Heart right ventricle (tissue), 16 donors: ENCODE measurements at regions not wholly inside any gene's neighbourhood (a gene's known extent, or its start where the extent isn't known, plus 50 kb on each side); places are given as distances from the start of the nearest gene placed in this dataset.

Source experiments
- ATAC-seq, 8 donors: fragments of 200-7000 bp; cut with Tn5 transposase; one replicate each; pipeline ENCODE4 v1.9.1; 2020; ENCODE audit warnings: mild to moderate bottlenecking in 8 of 8, moderate library complexity in 8 of 8, moderate number of reproducible peaks in 1 of 8
- DNase-seq, 2 donors: peaks; one replicate each; pipeline ENCODE4 v3.0.0-alpha.2; 2020
- H3K27ac ChIP-seq, 10 donors: fragments of 200-600 bp; sonication (generic) in 2 of 10; one replicate each; pipeline versions ENCODE4 v1.5.0 to v1.8.0; 2020 to 2022; ENCODE audit warnings: mild to moderate bottlenecking in 3 of 10
- H3K27me3 ChIP-seq, 7 donors: fragments of 200-600 bp; one replicate each; pipeline ENCODE4 v1.8.0; 2021 to 2022; ENCODE audit warnings: mild to moderate bottlenecking in 2 of 7
- H3K36me3 ChIP-seq, 9 donors: fragments of 200-600 bp; sonication (generic) in 1 of 9; one replicate each; pipeline versions ENCODE4 v1.5.0 to v1.8.0; 2020 to 2022; ENCODE audit warnings: mild to moderate bottlenecking in 2 of 9
- H3K4me1 ChIP-seq, 9 donors: fragments of 200-600 bp; sonication (generic) in 1 of 9; one replicate each; pipeline versions ENCODE4 v1.5.0 to v1.8.0; 2020 to 2022; ENCODE audit warnings: mild to moderate bottlenecking in 4 of 9
- H3K4me3 ChIP-seq, 10 donors: fragments of 200-600 bp; sonication (generic) in 2 of 10; one replicate each; pipeline versions ENCODE4 v1.5.0 to v1.8.0; 2020 to 2022; ENCODE audit warnings: mild to moderate bottlenecking in 7 of 10, moderate library complexity in 2 of 10
- H3K9me3 ChIP-seq, 11 donors: fragments of 200-600 bp in 10 of 11; sonication (generic) in 2 of 11; one replicate each; pipeline versions ENCODE4 v1.5.0 to v1.8.0; 2013 to 2022; ENCODE audit warnings: mild to moderate bottlenecking in 2 of 11, control low read depth in 1 of 11, moderate library complexity in 1 of 11
- CTCF ChIP-seq, 9 donors: fragments of 200-600 bp; sonication (generic) in 2 of 9; IDR thresholded peaks; one replicate each; pipeline versions ENCODE4 v1.5.0 to v1.8.0; 2021 to 2022; ENCODE audit warnings: antibody characterized with exemption in 9 of 9, mild to moderate bottlenecking in 5 of 9, moderate library complexity in 1 of 9
- WGBS, 2 donors: extraction: QIAGEN DNeasy Blood & Tissue Kit; methylation state at CpG; one replicate each; pipeline ENCODE4 v1.1.7; 2013; ENCODE audit warnings: inconsistent platforms in 1 of 2; 5-methylcytosine and 5-hydroxymethylcytosine counted together
- intact Hi-C, 10 donors: fragments of 100-400 bp; cut with DNase I; formaldehyde crosslinking; loops; one replicate each; pipeline versions ENCODE4 v1.11.1 to v1.14.2; 2022
- donor health status: Arrhythmogenic right ventricular cardiomyopathy.
- donor health status: ischemic (EF 13 %, LVEDD 7.1; RV severe dilation, severe dysfunction).
- donor health status: healthy with polysubstance abuse.
- donor health status: DM: no; HTN: yes; CAD: no.
- donor health status: DM: no; HTN: no; CAD: no.
- donor health status: ischemic (EF 25% LVEDD 6.9; RV normal size, moderate dysfunction).
- donor health status: ischemic (EF 25% LVEDD 5.7; RV mildly dilated, moderate dysfunction).
- donor health status: healthy.
- donor health status: DM: yes; HTN: yes; CAD: no.
- donor health status: Ischemic cardiomyopathy.
- donor health status: ischemic (EF 35%, LVEDD 5.7; RV mildly dilated, moderate dysfunction).
- donor health status: nonischemic (EF 11% LVEDD 7.7; RV severe dilation, severe dysfunction).
- donor health status: DM: yes; HTN: yes; CAD: no.
- donor health status: PGD.
- donor health status: ischemic (EF 29% LVEDD 5.4; RV normal size, mild dysfunction).
- donor health status: nonischemic (EF 23%, LVEDD 6.1; RV moderate dilation, normal function).

GRCh38 chr14:98725191-98725590 is 546.8 kb downstream of the BCL11B start:
- DNase-seq (no peak), ATAC-seq (no peak)
- Histone ChIP-seq H3K4me1 (no peaks in the 10 kb centered on the region), H3K27me3 (peaks cover 0 to 51% (median 23%) of the 10 kb centered on the region in 7 donors), H3K36me3 (no peaks in the 10 kb centered on the region), H3K27ac (no peak overlapping the region), H3K9me3 (no peaks in the 10 kb centered on the region), H3K4me3 (no peak overlapping the region)
- WGBS, 2 donors, result 77 to 79% methylated on average over 7 of the region's 7 CpGs
- no peak for TF ChIP-seq CTCF (IDR thresholded peaks at IDR 0.05)
- intact Hi-C loops, result no loop called here

- no peaks in the 10 kb centered on the region for H3K9me3 ChIP-seq
- ATAC-seq (no peak), DNase-seq (no peak)
- no peak overlapping the region for H3K4me3 ChIP-seq
- intact Hi-C loops, result no loop called here
- TF ChIP-seq CTCF (IDR thresholded peaks at IDR 0.05), result no peak
- 67 to 68% methylated on average over 9 of the region's 9 CpGs for WGBS, 2 donors
- no peaks in the 10 kb centered on the region for H3K36me3 ChIP-seq
- no peaks in the 10 kb centered on the region for H3K4me1 ChIP-seq
- no peak overlapping the region for H3K27ac ChIP-seq
- peaks cover 0 to 51% (median 23%) of the 10 kb centered on the region in 7 donors for H3K27me3 ChIP-seq
Measured at GRCh38 chr14:98725676-98726075, 546.3 kb downstream of the BCL11B start.

- no peaks in the 10 kb centered on the region for H3K36me3 ChIP-seq
- WGBS, 2 donors, result 79 to 86% methylated on average over 11 of the region's 11 CpGs
- peaks cover 0 to 55% (median 23%) of the 10 kb centered on the region in 7 donors for H3K27me3 ChIP-seq
- no peaks in the 10 kb centered on the region for H3K4me1 ChIP-seq
- DNase-seq (no peak), ATAC-seq (no peak)
- H3K27ac ChIP-seq, result no peak overlapping the region
- H3K4me3 ChIP-seq, result no peak overlapping the region
- TF ChIP-seq CTCF (IDR thresholded peaks at IDR 0.05), result no peak
- H3K9me3 ChIP-seq, result no peaks in the 10 kb centered on the region
- intact Hi-C loops, result no loop called here
Measured at GRCh38 chr14:98726585-98727405, 545.2 kb downstream of the BCL11B start.

GRCh38 chr14:98728024-98728423 is 544.0 kb downstream of the BCL11B start:
- DNase-seq, result no peak
- intact Hi-C loops, result no loop called here
- peaks cover 0 to 60% (median 23%) of the 10 kb centered on the region in 7 donors for H3K27me3 ChIP-seq
- no peaks in the 10 kb centered on the region for H3K36me3 ChIP-seq
- no peak for TF ChIP-seq CTCF (IDR thresholded peaks at IDR 0.05)
- no peaks in the 10 kb centered on the region for H3K4me1 ChIP-seq
- no peaks in the 10 kb centered on the region for H3K9me3 ChIP-seq
- no peak for ATAC-seq
- no peak overlapping the region for H3K4me3 ChIP-seq
- 86 to 87% methylated on average over 4 of the region's 4 CpGs for WGBS, 2 donors
- H3K27ac ChIP-seq, result no peak overlapping the region
